IMR-90 (cell line): ENCODE measurements at regions not wholly inside any gene's neighbourhood (a gene's known extent, or its start where the extent isn't known, plus 50 kb on each side); places are given as distances from the start of the nearest gene placed in this dataset.

Experiments used
- ATAC-seq: fragments of 200-7000 bp; cut with Tn5 transposase; 2 replicates; pipeline ENCODE4 v1.9.1; 2020; ENCODE audit warnings: low read depth, mild to moderate bottlenecking, moderate library complexity
- BruUV-seq: library from RNA; stranded (reverse); fragments of 400-500 nt; replicated peaks from 2 replicates; lab custom pipeline; 2021; lab: Mats Ljungman, UMichigan
- CTCF ChIA-PET: fragments of 300-600 bp; formaldehyde crosslinking; extraction: SDS; loops from one replicate; lab custom pipeline; 2021; ENCODE audit warnings: antibody characterized with exemption; lab: Yijun Ruan, JAX
- POLR2A ChIA-PET: fragments of 300-600 bp; sonication (Branson Sonifier 250); formaldehyde crosslinking; loops from one replicate; lab custom pipeline; 2022; ENCODE audit warnings: antibody characterized with exemption; ENCODE audit not compliant: unreplicated experiment; lab: Charles Lee
- DNase-seq: peaks from one replicate; pipeline ENCODE4 v3.0.0; 2013
- H2AFZ ChIP-seq: replicated peaks from 2 replicates; pipeline ENCODE3; 2013; ENCODE audit warnings: low read length, mild to moderate bottlenecking; ENCODE audit not compliant: poor library complexity
- H2AK5ac ChIP-seq: 2 replicates; pipeline ENCODE4 v1.6.1; 2013; ENCODE audit warnings: low read depth, low read length, inconsistent platforms
- H2AK9ac ChIP-seq: replicated peaks from 2 replicates; pipeline ENCODE3; 2013; ENCODE audit warnings: mild to moderate bottlenecking, low read depth, low read length, moderate library complexity; ENCODE audit not compliant: poor library complexity
- H2BK120ac ChIP-seq: 2 replicates; pipeline ENCODE4 v1.6.1; 2013; ENCODE audit warnings: low read depth, low read length, inconsistent platforms
- H2BK15ac ChIP-seq: 3 replicates; pipeline ENCODE4 v1.6.1; 2013; ENCODE audit warnings: low read depth, low read length, inconsistent platforms
- H2BK20ac ChIP-seq: 2 replicates; pipeline ENCODE4 v1.6.1; 2013; ENCODE audit warnings: low read depth, mild to moderate bottlenecking, inconsistent platforms, low read length, moderate library complexity
- H2BK5ac ChIP-seq: 2 replicates; pipeline ENCODE4 v1.6.1; 2013; ENCODE audit warnings: mild to moderate bottlenecking, low read depth, low read length, inconsistent platforms; ENCODE audit not compliant: poor library complexity, severe bottlenecking
- H3K14ac ChIP-seq: replicated peaks from 2 replicates; pipeline ENCODE4 v1.6.1; 2013; ENCODE audit warnings: low read depth, low read length, inconsistent platforms
- H3K18ac ChIP-seq: 2 replicates; pipeline ENCODE4 v1.6.1; 2013; ENCODE audit warnings: low read depth, low read length, control low read depth
- H3K23ac ChIP-seq: 2 replicates; pipeline ENCODE4 v1.6.1; 2013; ENCODE audit warnings: low read depth, low read length, inconsistent platforms
- H3K27ac ChIP-seq: 2 replicates; pipeline ENCODE4 v1.5.1; 2013; ENCODE audit warnings: mild to moderate bottlenecking, control low read depth, low read length; ENCODE audit not compliant: insufficient read depth
- H3K27me3 ChIP-seq: 2 replicates; pipeline ENCODE4 v1.6.1; 2013; ENCODE audit warnings: low read length; ENCODE audit not compliant: control insufficient read depth, insufficient read depth
- H3K36me3 ChIP-seq: 2 replicates; pipeline ENCODE4 v1.6.1; 2013; ENCODE audit warnings: low read length, mixed read lengths; ENCODE audit not compliant: control insufficient read depth, insufficient read depth
- H3K4ac ChIP-seq: 2 replicates; pipeline ENCODE4 v1.6.1; 2013; ENCODE audit warnings: low read depth, low read length, inconsistent platforms
- H3K4me1 ChIP-seq: 2 replicates; pipeline ENCODE4 v1.6.1; 2013; ENCODE audit warnings: low read length, mixed read lengths; ENCODE audit not compliant: control insufficient read depth, insufficient read depth
- H3K4me2 ChIP-seq: 2 replicates; pipeline ENCODE4 v1.6.1; 2013; ENCODE audit warnings: low read depth, mild to moderate bottlenecking, control low read depth, low read length, moderate library complexity
- H3K4me3 ChIP-seq: 2 replicates; pipeline ENCODE4 v1.5.1; 2013; ENCODE audit warnings: low read depth, mild to moderate bottlenecking, control low read depth, low read length, moderate library complexity; ENCODE audit not compliant: insufficient read depth
- H3K56ac ChIP-seq: 2 replicates; pipeline ENCODE4 v1.6.1; 2013; ENCODE audit warnings: low read length, inconsistent platforms; ENCODE audit not compliant: insufficient read depth; ENCODE audit errors: extremely low read depth
- H3K79me1 ChIP-seq, 2 experiments: 2 replicates each; pipeline ENCODE4 v1.6.1; 2013; ENCODE audit warnings: low read length in 2 of 2, inconsistent platforms in 1 of 2, low read depth in 1 of 2
- H3K9ac ChIP-seq: 2 replicates; pipeline ENCODE4 v1.6.1; 2013; ENCODE audit warnings: low read depth, low read length, control low read depth
- H3K9me1 ChIP-seq: 2 replicates; pipeline ENCODE4 v1.6.1; 2013; ENCODE audit warnings: low read length, inconsistent platforms; ENCODE audit not compliant: insufficient read depth
- H3K9me3 ChIP-seq: 2 replicates; pipeline ENCODE4 v1.6.1; 2013; ENCODE audit warnings: low read length; ENCODE audit not compliant: control insufficient read depth, insufficient read depth
- H4K20me1 ChIP-seq: 2 replicates; pipeline ENCODE4 v1.6.1; 2013; ENCODE audit warnings: low read length, inconsistent platforms; ENCODE audit not compliant: insufficient read depth
- H4K5ac ChIP-seq: 2 replicates; pipeline ENCODE4 v1.6.1; 2013; ENCODE audit warnings: mild to moderate bottlenecking, low read depth, low read length, control low read depth
- H4K8ac ChIP-seq, 2 experiments: 2 replicates each; pipeline ENCODE4 v1.6.1; 2013; ENCODE audit warnings: low read depth in 2 of 2, low read length in 2 of 2, control low read depth in 1 of 2, inconsistent platforms in 1 of 2
- H4K91ac ChIP-seq: 2 replicates; pipeline ENCODE4 v1.6.1; 2013; ENCODE audit warnings: low read depth, low read length, inconsistent platforms; ENCODE audit not compliant: insufficient read depth
- BHLHE40 ChIP-seq: fragments of 150-350 bp; IDR thresholded peaks from 2 replicates; pipeline ENCODE4 v1.6.1; 2016; ENCODE audit warnings: mild to moderate bottlenecking, low read depth, low read length
- CEBPB ChIP-seq: IDR thresholded peaks from 2 replicates; pipeline ENCODE4 v1.6.1; 2012; ENCODE audit warnings: low read depth, low read length, improper control_type of control experiment
- CHD1 ChIP-seq: IDR thresholded peaks from 2 replicates; pipeline ENCODE4 v1.6.1; 2012; ENCODE audit warnings: low read depth, low read length, improper control_type of control experiment
- CTCF ChIP-seq: conservative IDR thresholded peaks from 2 replicates; pipeline ENCODE4 v1.5.1; 2012; ENCODE audit warnings: mild to moderate bottlenecking, low read depth, low read length, improper control_type of control experiment
- ELK1 ChIP-seq: fragments of 150-350 bp; IDR thresholded peaks from 2 replicates; pipeline ENCODE4 v1.6.1; 2016; ENCODE audit warnings: low read depth, mild to moderate bottlenecking, low read length, moderate library complexity, borderline replicate concordance
- FOS ChIP-seq: fragments of 150-350 bp; IDR thresholded peaks from 2 replicates; pipeline ENCODE4 v1.6.1; 2016; ENCODE audit warnings: low read depth, low read length
- MAFK ChIP-seq: IDR thresholded peaks from 2 replicates; pipeline ENCODE4 v1.6.1; 2012; ENCODE audit warnings: low read depth, low read length, improper control_type of control experiment
- MAZ ChIP-seq: IDR thresholded peaks from 2 replicates; pipeline ENCODE4 v1.6.1; 2012; ENCODE audit warnings: low read depth, mild to moderate bottlenecking, low read length, improper control_type of control experiment, moderate library complexity, borderline replicate concordance
- MXI1 ChIP-seq: IDR thresholded peaks from 2 replicates; pipeline ENCODE4 v1.6.1; 2012; ENCODE audit warnings: low read depth, mild to moderate bottlenecking, low read length, moderate library complexity, borderline replicate concordance
- NFE2L2 ChIP-seq: fragments of 150-350 bp; IDR thresholded peaks from 2 replicates; pipeline ENCODE4 v1.6.1; 2016; ENCODE audit warnings: low read depth, mild to moderate bottlenecking, low read length
- POLR2A ChIP-seq: IDR thresholded peaks from 2 replicates; pipeline ENCODE4 v1.6.1; 2012; ENCODE audit warnings: mild to moderate bottlenecking, low read depth, low read length
- RAD21 ChIP-seq: IDR thresholded peaks from 2 replicates; pipeline ENCODE4 v1.6.1; 2012; ENCODE audit warnings: low read length, improper control_type of control experiment
- RCOR1 ChIP-seq: IDR thresholded peaks from 2 replicates; pipeline ENCODE4 v1.6.1; 2012; ENCODE audit warnings: mild to moderate bottlenecking, low read length, improper control_type of control experiment; ENCODE audit not compliant: insufficient replicate concordance
- RFX5 ChIP-seq: IDR thresholded peaks from 2 replicates; pipeline ENCODE4 v1.8.0; 2012; ENCODE audit warnings: low read depth, mild to moderate bottlenecking, low read length, moderate library complexity
- SMC3 ChIP-seq: fragments of 150-350 bp; IDR thresholded peaks from 2 replicates; pipeline ENCODE4 v1.6.1; 2016; ENCODE audit warnings: low read depth, mild to moderate bottlenecking, antibody characterized with exemption, low read length, moderate library complexity
- USF2 ChIP-seq: fragments of 150-350 bp; IDR thresholded peaks from 2 replicates; pipeline ENCODE4 v1.6.1; 2017; ENCODE audit warnings: mild to moderate bottlenecking, antibody characterized with exemption, low read length, low read depth
- WGBS, 2 experiments: methylation state at CpG; one replicate each; pipeline versions ENCODE4 v1.1.5 to v1.1.7; 2013; ENCODE audit warnings: missing lambda C conversion rate in 2 of 2; ENCODE audit not compliant: insufficient read length in 1 of 2; ENCODE audit errors: extremely low coverage in 2 of 2; 5-methylcytosine and 5-hydroxymethylcytosine counted together
- dilution Hi-C: fragments of 300-500 bp; cut with HindIII; formaldehyde crosslinking; loops from one replicate; pipeline ENCODE4 v1.14.3; 2018; ENCODE audit warnings: low sequenced_read_pairs; ENCODE audit not compliant: unreplicated experiment
- in situ Hi-C: fragments of 300-500 bp; cut with MboI; formaldehyde crosslinking; loops from 3 replicates; pipeline ENCODE4 v1.14.3; 2019; ENCODE audit warnings: low sequenced_read_pairs, inconsistent platforms, mixed read lengths
- intact Hi-C: fragments of 100-400 bp; cut with micrococcal nuclease; formaldehyde crosslinking; loops from 2 replicates; pipeline ENCODE4 v1.10.0; 2022

GRCh38 chr2:128636802-128637147 lies 318.1 kb upstream of the HS6ST1 start:
- BruUV-seq: no TSS peak
- H2BK5ac ChIP-seq: no peak overlapping the region
- no peak overlapping the region for H3K4ac ChIP-seq
- H4K5ac ChIP-seq: no peak overlapping the region
- ATAC-seq (no peak), DNase-seq (no peak)
- H3K9me1 ChIP-seq: no peaks in the 10 kb centered on the region
- no peak overlapping the region for H3K27ac ChIP-seq
- no peaks in the 10 kb centered on the region for H3K9me3 ChIP-seq
- H2AK5ac ChIP-seq: no peak overlapping the region
- H2BK15ac ChIP-seq: no peak overlapping the region
- no peak overlapping the region for H3K9ac ChIP-seq
- no peak overlapping the region for H2BK120ac ChIP-seq
- no CpG with 5 or more reads among the region's 5 CpGs for WGBS, 2 experiments
- intact Hi-C loops (no loop called here), dilution Hi-C loops (no loop called here), in situ Hi-C loops (no loop called here)
- ChIA-PET CTCF (no interaction called here), POLR2A (no interaction called here)
- no peaks in the 10 kb centered on the region for H3K79me1 ChIP-seq
- no peak overlapping the region for H2AK9ac ChIP-seq
- H3K18ac ChIP-seq: no peak overlapping the region
- no peaks in the 10 kb centered on the region for H3K36me3 ChIP-seq
- no peak overlapping the region for H4K8ac ChIP-seq
- H2AFZ ChIP-seq: no peak overlapping the region
- no peaks in the 10 kb centered on the region; the same call in 1 of the 2 replicates for H3K4me1 ChIP-seq
- H3K4me2 ChIP-seq: no peak overlapping the region
- H2BK20ac ChIP-seq: no peak overlapping the region
- H3K56ac ChIP-seq: no peak overlapping the region
- no peak overlapping the region for H3K4me3 ChIP-seq
- H4K91ac ChIP-seq: no peak overlapping the region
- H3K27me3 ChIP-seq: no peaks in the 10 kb centered on the region
- H4K20me1 ChIP-seq: no peaks in the 10 kb centered on the region
- TF ChIP-seq USF2 (no peak), MAZ (no peak), CHD1 (no peak), ELK1 (no peak), RAD21 (no peak), RCOR1 (no peak), POLR2A (no peak), BHLHE40 (no peak), CTCF (no peak), FOS (no peak), CEBPB (no peak), NFE2L2 (no peak), SMC3 (no peak), RFX5 (no peak), MAFK (no peak), MXI1 (no peak)
- H3K23ac ChIP-seq: no peak overlapping the region
- no peak overlapping the region for H3K14ac ChIP-seq
